Fibroblast of lung (primary cell): ENCODE measurements at regions not wholly inside any gene's neighbourhood (a gene's known extent, or its start where the extent isn't known, plus 50 kb on each side); places are given as distances from the start of the nearest gene placed in this dataset.

ENCODE experiments used
- DNase-seq, 2 donors: peaks; one replicate each; pipeline versions ENCODE4 v3.0.0 to v3.0.0-alpha.2; 2010; ENCODE audit warnings: low read depth in 2 of 2
- H2AFZ ChIP-seq: 2 replicates; pipeline ENCODE4 v1.5.1; 2012; ENCODE audit warnings: low read length, control low read depth, inconsistent platforms
- H3K27ac ChIP-seq: 2 replicates; pipeline ENCODE4 v1.5.1; 2011; ENCODE audit warnings: low read length, control low read depth; ENCODE audit not compliant: insufficient read depth
- H3K27me3 ChIP-seq: 2 replicates; pipeline ENCODE4 v1.5.1; 2011; ENCODE audit warnings: mild to moderate bottlenecking, low read length; ENCODE audit not compliant: control insufficient read depth, insufficient read depth
- H3K36me3 ChIP-seq: 2 replicates; pipeline ENCODE4 v1.5.1; 2011; ENCODE audit warnings: low read length; ENCODE audit not compliant: control insufficient read depth, insufficient read depth
- H3K4me1 ChIP-seq: 2 replicates; pipeline ENCODE4 v1.5.1; 2011; ENCODE audit warnings: low read length; ENCODE audit not compliant: control insufficient read depth, insufficient read depth; ENCODE audit errors: extremely low read depth
- H3K4me2 ChIP-seq: 2 replicates; pipeline ENCODE4 v1.5.1; 2011; ENCODE audit warnings: low read length, control low read depth; ENCODE audit not compliant: insufficient read depth; ENCODE audit errors: extremely low read depth
- H3K4me3 ChIP-seq, 4 experiments: fragments of 200-600 bp in 1 of 4; sonication (generic) in 1 of 4; replicated peaks in 1 of 4; 2 replicates each; pipeline ENCODE4 v1.5.1; 2011 to 2016; ENCODE audit warnings: low read length in 4 of 4, low read depth in 3 of 4, mild to moderate bottlenecking in 3 of 4, control low read depth in 2 of 4, inconsistent platforms in 1 of 4, mixed read lengths in 1 of 4; ENCODE audit not compliant: insufficient read depth in 1 of 4; ENCODE audit errors: control extremely low read depth in 1 of 4
- H3K79me2 ChIP-seq: 2 replicates; pipeline ENCODE4 v1.5.1; 2012; ENCODE audit warnings: mild to moderate bottlenecking, low read length, inconsistent platforms; ENCODE audit not compliant: control insufficient read depth, insufficient read depth
- H3K9ac ChIP-seq: 2 replicates; pipeline ENCODE4 v1.5.1; 2011; ENCODE audit warnings: mild to moderate bottlenecking, low read length, control low read depth; ENCODE audit not compliant: insufficient read depth
- H3K9me3 ChIP-seq: 2 replicates; pipeline ENCODE4 v1.5.1; 2012; ENCODE audit warnings: low read depth, low read length; ENCODE audit not compliant: control insufficient read depth, insufficient read depth
- H4K20me1 ChIP-seq: 2 replicates; pipeline ENCODE4 v1.5.1; 2011; ENCODE audit warnings: low read length; ENCODE audit not compliant: control insufficient read depth, insufficient read depth; ENCODE audit errors: extremely low read depth
- CTCF ChIP-seq, 2 donors: IDR thresholded peaks in 1 of 2; conservative IDR thresholded peaks in 1 of 2; 1 replicate in 1 of 2; 2 replicates in 1 of 2; pipeline ENCODE4 v1.5.1; 2011 to 2012; ENCODE audit warnings: low read length in 2 of 2, control low read depth in 1 of 2, inconsistent platforms in 1 of 2, low read depth in 1 of 2, mild to moderate bottlenecking in 1 of 2
- EZH2 ChIP-seq: IDR thresholded peaks from 2 replicates; pipeline ENCODE4 v1.5.1; 2012; ENCODE audit warnings: low read length, control low read depth, mild to moderate bottlenecking; ENCODE audit errors: missing control alignments

GRCh38 chr13:82822935-82823334, 1059.3 kb downstream of the SLITRK1 start:
- Histone ChIP-seq H3K9me3 (no peaks in the 10 kb centered on the region), H3K4me1 (no peaks in the 10 kb centered on the region), H3K79me2 (no peaks in the 10 kb centered on the region), H3K4me3 (no peak overlapping the region), H4K20me1 (no peaks in the 10 kb centered on the region), H3K27ac (no peak overlapping the region), H2AFZ (no peak overlapping the region), H3K27me3 (no peaks in the 10 kb centered on the region), H3K9ac (no peak overlapping the region), H3K36me3 (no peaks in the 10 kb centered on the region), H3K4me2 (no peak overlapping the region)
- no peak for DNase-seq
- TF ChIP-seq EZH2 (no peak), CTCF (conservative IDR thresholded peaks at IDR 0.05 in 1 of 2, IDR thresholded peaks at IDR 0.05 in 1 of 2; ENCODE audit: low read depth in 1 of 2, low read length in 2 of 2) (no peak)

GRCh38 chr13:82817133-82817532, 1065.1 kb downstream of the SLITRK1 start:
- Histone ChIP-seq H3K79me2 (no peaks in the 10 kb centered on the region), H3K4me2 (no peak overlapping the region), H3K9me3 (no peaks in the 10 kb centered on the region), H3K4me3 (no peak overlapping the region), H3K27ac (no peak overlapping the region), H3K36me3 (no peaks in the 10 kb centered on the region), H3K27me3 (no peaks in the 10 kb centered on the region), H4K20me1 (no peaks in the 10 kb centered on the region), H3K9ac (no peak overlapping the region), H3K4me1 (no peaks in the 10 kb centered on the region), H2AFZ (no peak overlapping the region)
- no peak for DNase-seq
- TF ChIP-seq EZH2 (no peak), CTCF (conservative IDR thresholded peaks at IDR 0.05 in 1 of 2, IDR thresholded peaks at IDR 0.05 in 1 of 2; ENCODE audit: low read depth in 1 of 2, low read length in 2 of 2) (no peak)

- no peak overlapping the region for H3K4me3 ChIP-seq
- no peaks in the 10 kb centered on the region for H3K36me3 ChIP-seq
- no peaks in the 10 kb centered on the region for H3K4me1 ChIP-seq
- no peaks in the 10 kb centered on the region for H4K20me1 ChIP-seq
- no peak for TF ChIP-seq EZH2
- no peak for TF ChIP-seq CTCF (conservative IDR thresholded peaks at IDR 0.05 in 1 of 2, IDR thresholded peaks at IDR 0.05 in 1 of 2; ENCODE audit: low read depth in 1 of 2, low read length in 2 of 2)
- H3K4me2 ChIP-seq = no peak overlapping the region
- no peak overlapping the region for H2AFZ ChIP-seq
- H3K79me2 ChIP-seq = no peaks in the 10 kb centered on the region
- H3K9me3 ChIP-seq = no peaks in the 10 kb centered on the region
- no peaks in the 10 kb centered on the region for H3K27me3 ChIP-seq
- DNase-seq = no peak
- H3K9ac ChIP-seq = no peak overlapping the region
- H3K27ac ChIP-seq = no peak overlapping the region
These were observed 1066.5 kb downstream of the SLITRK1 start for GRCh38 chr13:82815791-82816190.
